GM21390 (cell line): ENCODE measurements at regions not wholly inside any gene's neighbourhood (a gene's known extent, or its start where the extent isn't known, plus 50 kb on each side); places are given as distances from the start of the nearest gene placed in this dataset.

Experiments
- ATAC-seq: cut with Tn5 transposase; IDR thresholded peaks from one replicate; pipeline ENCODE4 v1.9.1; 2021; ENCODE audit not compliant: unreplicated experiment

- ATAC-seq = no peak
Measured at GRCh38 chr3:164190566-164190965, 887.7 kb downstream of the SI start.

GRCh38 chr3:164186095-164186494 lies 892.2 kb downstream of the SI start:
- no peak for ATAC-seq

- no peak for ATAC-seq
Measured at GRCh38 chr3:164179110-164179774, 899.1 kb downstream of the SI start.

- ATAC-seq = no peak
Measured at GRCh38 chr3:164174059-164174458, 904.2 kb downstream of the SI start.

- no peak for ATAC-seq
Measured at GRCh38 chr3:164155400-164155799, 922.9 kb downstream of the SI start.

GRCh38 chr3:164144824-164145223 lies 933.5 kb downstream of the SI start:
- ATAC-seq = no peak

- ATAC-seq = no peak
Measured at GRCh38 chr3:164132878-164133277, 945.4 kb downstream of the SI start.

GRCh38 chr3:164113371-164114332 lies 964.6 kb downstream of the SI start:
- ATAC-seq = no peak

- ATAC-seq = no peak
Measured at GRCh38 chr3:164096352-164096751, 981.9 kb downstream of the SI start.

- ATAC-seq = no peak
Measured at GRCh38 chr3:164095949-164096348, 982.3 kb downstream of the SI start.

- no peak for ATAC-seq
Measured at GRCh38 chr3:164095279-164095678, 983.0 kb downstream of the SI start.

GRCh38 chr3:164094546-164094945 lies 983.8 kb downstream of the SI start:
- ATAC-seq = no peak

GRCh38 chr3:164080208-164080607 lies 998.1 kb downstream of the SI start:
- ATAC-seq = no peak

GRCh38 chr3:164064298-164064697 lies 1014.0 kb downstream of the SI start:
- ATAC-seq = no peak

GRCh38 chr3:164060923-164061322 lies 1017.4 kb downstream of the SI start:
- no peak for ATAC-seq

- no peak for ATAC-seq
Measured at GRCh38 chr3:164049847-164050246, 1028.4 kb downstream of the SI start.

GRCh38 chr3:164048451-164048850 lies 1029.8 kb downstream of the SI start:
- no peak for ATAC-seq

- no peak for ATAC-seq
Measured at GRCh38 chr3:164040991-164041390, 1037.3 kb downstream of the SI start.

GRCh38 chr3:164030194-164030593 lies 1048.1 kb downstream of the SI start:
- no peak for ATAC-seq

GRCh38 chr3:164024786-164025185 lies 1053.5 kb downstream of the SI start:
- no peak for ATAC-seq

GRCh38 chr3:164023480-164023879 lies 1054.8 kb downstream of the SI start:
- ATAC-seq = no peak

- no peak for ATAC-seq
Measured at GRCh38 chr3:164018500-164018899, 1059.8 kb downstream of the SI start.
